ENCODE measurements at regions not wholly inside any gene's neighbourhood (a gene's known extent, or its start where the extent isn't known, plus 50 kb on each side); places are given as distances from the start of the nearest gene placed in this dataset.
"Not testable (repeated sequence)": the region's sequence is repeated elsewhere in the genome, so short reads cannot be mapped to it uniquely, and the experiment has no call there.

DNA sequence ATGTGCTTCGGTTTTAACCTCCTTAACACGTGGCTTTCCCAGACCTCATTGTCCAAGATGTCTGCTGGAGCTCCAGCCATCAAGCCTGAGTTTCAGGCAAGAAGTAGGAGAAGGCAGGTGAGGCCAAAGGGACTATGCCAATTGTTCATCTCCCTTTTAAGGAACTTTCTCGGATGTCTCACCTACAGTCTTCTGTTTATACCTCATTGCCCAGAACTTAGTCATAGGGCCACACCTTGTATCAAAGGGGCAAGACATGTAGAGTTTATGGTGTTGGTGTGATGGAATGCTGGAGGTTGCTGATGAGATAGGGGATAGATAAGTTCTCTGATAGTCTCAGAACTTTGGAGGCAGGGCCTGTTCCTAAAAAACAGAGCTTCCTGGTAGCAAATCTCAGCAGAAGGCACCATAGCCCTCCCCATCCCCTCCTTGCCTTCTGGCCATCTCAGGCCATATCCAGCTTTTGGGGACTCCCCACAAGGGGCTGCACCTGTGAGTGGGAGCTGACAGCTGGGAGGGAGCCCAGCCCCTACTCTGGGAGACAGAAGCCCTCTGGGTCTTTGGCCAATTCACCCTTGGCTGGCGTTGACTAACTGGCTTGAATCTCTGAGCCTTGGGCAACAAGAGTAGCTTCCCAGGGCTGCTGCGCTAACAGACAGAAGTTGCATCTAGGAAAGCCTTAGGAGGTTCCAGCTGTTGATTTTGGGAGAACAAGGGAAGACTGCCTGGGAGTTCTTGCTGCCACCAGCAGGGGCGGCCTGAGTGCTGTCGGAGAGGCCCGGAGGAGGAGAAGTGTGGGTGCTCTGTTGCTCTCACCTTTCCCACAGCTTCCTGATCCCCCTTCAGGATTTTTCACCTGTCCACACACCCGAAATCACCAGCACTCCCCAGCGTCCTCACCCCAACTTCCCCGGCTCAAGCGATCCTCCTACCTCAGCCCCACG is 149.8 kb upstream of the THY1 start:
- Histone ChIP-seq H3K9me3 (ENCODE audit: severe bottlenecking) (no peaks in the 10 kb centered on the region), H3K4me1 (ENCODE audit: insufficient read depth, poor library complexity, severe bottlenecking) (no peaks in the 10 kb centered on the region), H3K4me3 (ENCODE audit: severe bottlenecking) (no peak overlapping the region), H3K27ac (ENCODE audit: poor library complexity, severe bottlenecking) (no peak overlapping the region), H3K27me3 (ENCODE audit: insufficient read depth, poor library complexity, severe bottlenecking) (no peaks in the 10 kb centered on the region), H3K36me3 (ENCODE audit: low read depth) (no peaks in the 10 kb centered on the region)
- no peak for TF ChIP-seq CTCF (IDR thresholded peaks at IDR 0.05; ENCODE audit: poor library complexity, severe bottlenecking)
- DNase-seq (ENCODE audit: low spot score) (no peak), ATAC-seq (ENCODE audit: low read depth) (peak; percentile 95)

GRCh38 chr11:119571311-119571710 is 148.3 kb upstream of the THY1 start:
- Histone ChIP-seq H3K9me3 (ENCODE audit: severe bottlenecking) (no peaks in the 10 kb centered on the region), H3K27me3 (ENCODE audit: insufficient read depth, poor library complexity, severe bottlenecking) (no peaks in the 10 kb centered on the region), H3K27ac (ENCODE audit: poor library complexity, severe bottlenecking) (no peak overlapping the region), H3K4me1 (ENCODE audit: insufficient read depth, poor library complexity, severe bottlenecking) (no peaks in the 10 kb centered on the region), H3K4me3 (ENCODE audit: severe bottlenecking) (no peak overlapping the region), H3K36me3 (ENCODE audit: low read depth) (no peaks in the 10 kb centered on the region)
- no peak for TF ChIP-seq CTCF (IDR thresholded peaks at IDR 0.05; ENCODE audit: poor library complexity, severe bottlenecking)
- DNase-seq (ENCODE audit: low spot score) (no peak), ATAC-seq (ENCODE audit: low read depth) (no peak)

- Histone ChIP-seq H3K36me3 (ENCODE audit: low read depth) (no peaks in the 10 kb centered on the region), H3K27ac (ENCODE audit: poor library complexity, severe bottlenecking) (no peak overlapping the region), H3K4me3 (ENCODE audit: severe bottlenecking) (no peak overlapping the region), H3K27me3 (ENCODE audit: insufficient read depth, poor library complexity, severe bottlenecking) (peaks cover 5% of the 10 kb centered on the region), H3K4me1 (ENCODE audit: insufficient read depth, poor library complexity, severe bottlenecking) (no peaks in the 10 kb centered on the region), H3K9me3 (ENCODE audit: severe bottlenecking) (no peaks in the 10 kb centered on the region)
- ATAC-seq (ENCODE audit: low read depth) (peak; percentile 38; the same call in 1 of the 3 replicates), DNase-seq (ENCODE audit: low spot score) (no peak)
- no peak for TF ChIP-seq CTCF (IDR thresholded peaks at IDR 0.05; ENCODE audit: poor library complexity, severe bottlenecking)
These were observed 145.0 kb upstream of the THY1 start for GRCh38 chr11:119567688-119568582.

DNA sequence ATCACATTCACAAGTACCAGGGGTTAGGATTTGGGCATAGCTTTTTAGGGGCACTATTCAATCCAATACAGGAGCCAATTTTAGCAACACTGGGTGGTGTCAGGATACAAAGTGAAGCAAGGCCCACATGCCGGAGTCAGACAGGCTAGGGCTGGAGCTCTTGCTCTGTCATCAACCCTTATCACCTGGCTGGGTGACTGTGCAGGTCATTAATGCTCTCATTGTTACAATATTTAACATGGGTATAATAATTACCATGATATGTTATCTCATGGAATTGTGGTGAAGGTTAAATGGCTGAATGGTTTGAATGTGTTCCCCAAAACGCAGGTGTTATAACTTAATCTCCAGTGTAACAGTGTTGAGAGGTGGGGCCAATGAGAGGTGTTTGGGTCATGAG is 143.3 kb upstream of the THY1 start:
- TF ChIP-seq CTCF (IDR thresholded peaks at IDR 0.05; ENCODE audit: poor library complexity, severe bottlenecking), result no peak
- H3K27ac ChIP-seq (ENCODE audit: poor library complexity, severe bottlenecking), result no peak overlapping the region

DNA sequence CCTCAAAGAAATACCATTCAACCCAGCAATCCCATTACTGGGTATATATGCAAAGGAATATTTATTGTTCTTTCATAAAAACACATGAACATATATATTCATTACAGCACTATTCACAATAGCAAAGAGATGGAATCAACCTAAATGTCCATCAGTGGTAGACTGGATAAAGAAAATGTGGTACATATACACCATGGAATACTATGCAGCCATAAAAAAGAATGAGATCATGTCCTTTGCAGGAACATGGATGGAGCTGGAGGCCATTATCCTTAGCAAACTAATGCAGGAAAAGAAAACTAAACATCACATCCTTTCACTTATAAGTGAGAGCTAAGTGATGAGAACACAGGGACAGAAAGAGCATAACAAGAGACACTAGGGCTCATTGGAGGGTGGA is 142.7 kb upstream of the THY1 start:
- H3K27ac ChIP-seq (ENCODE audit: poor library complexity, severe bottlenecking); DNase-seq (ENCODE audit: low spot score); ATAC-seq (ENCODE audit: low read depth); H3K9me3 ChIP-seq (ENCODE audit: severe bottlenecking); H3K36me3 ChIP-seq (ENCODE audit: low read depth); H3K4me3 ChIP-seq (ENCODE audit: severe bottlenecking); H3K4me1 ChIP-seq (ENCODE audit: insufficient read depth, poor library complexity, severe bottlenecking): not testable (repeated sequence)
- peaks cover 15% of the 10 kb centered on the region for H3K27me3 ChIP-seq (ENCODE audit: insufficient read depth, poor library complexity, severe bottlenecking)

More for the DNA sequence above, 143.3 kb upstream of the THY1 start:
- Histone ChIP-seq H3K9me3 (ENCODE audit: severe bottlenecking) (no peaks in the 10 kb centered on the region), H3K27me3 (ENCODE audit: insufficient read depth, poor library complexity, severe bottlenecking) (peaks cover 15% of the 10 kb centered on the region), H3K4me3 (ENCODE audit: severe bottlenecking) (no peak overlapping the region), H3K36me3 (ENCODE audit: low read depth) (no peaks in the 10 kb centered on the region), H3K4me1 (ENCODE audit: insufficient read depth, poor library complexity, severe bottlenecking) (no peaks in the 10 kb centered on the region)
- no peak for DNase-seq (ENCODE audit: low spot score)
- ATAC-seq (ENCODE audit: low read depth), result no peak
